LNCaP clone FGC (cell line): ENCODE measurements at regions not wholly inside any gene's neighbourhood (a gene's known extent, or its start where the extent isn't known, plus 50 kb on each side); places are given as distances from the start of the nearest gene placed in this dataset.

Experiments used
- DNase-seq: peaks from one replicate; pipeline ENCODE4 v3.0.0-alpha.2; 2011; ENCODE audit warnings: low read depth
- H3K4me3 ChIP-seq: 2 replicates; pipeline ENCODE4 v1.5.1; 2011; ENCODE audit warnings: mild to moderate bottlenecking, low read depth, low read length, control low read depth
- TF ChIP-seq, protein P1 (sequence below): IDR thresholded peaks from 2 replicates; pipeline ENCODE4 v1.5.1; 2012; ENCODE audit warnings: mild to moderate bottlenecking; ENCODE audit not compliant: control insufficient read depth, insufficient read depth; ENCODE audit errors: extremely low read depth

DNA sequence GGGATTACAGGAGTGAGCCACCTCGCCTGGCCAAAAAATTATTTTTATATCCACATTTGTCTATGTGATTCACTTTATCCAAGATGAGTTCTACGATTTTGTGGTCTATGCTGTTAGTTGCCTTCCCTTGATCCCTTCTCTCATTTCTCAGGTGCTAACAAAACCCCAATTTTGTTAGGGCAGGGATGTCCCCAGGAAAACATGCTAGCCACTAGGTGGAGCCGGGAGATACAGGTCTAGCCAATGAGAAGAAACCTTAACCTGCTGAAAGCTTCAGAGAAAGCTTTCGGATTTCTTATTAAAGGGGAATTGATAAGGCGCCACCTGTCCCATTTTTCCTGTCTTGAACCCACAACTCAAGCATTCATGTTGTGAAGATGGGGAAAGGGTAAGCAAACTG lies 167.4 kb upstream of the OLIG3 start:
- TF ChIP-seq, protein P1, sequence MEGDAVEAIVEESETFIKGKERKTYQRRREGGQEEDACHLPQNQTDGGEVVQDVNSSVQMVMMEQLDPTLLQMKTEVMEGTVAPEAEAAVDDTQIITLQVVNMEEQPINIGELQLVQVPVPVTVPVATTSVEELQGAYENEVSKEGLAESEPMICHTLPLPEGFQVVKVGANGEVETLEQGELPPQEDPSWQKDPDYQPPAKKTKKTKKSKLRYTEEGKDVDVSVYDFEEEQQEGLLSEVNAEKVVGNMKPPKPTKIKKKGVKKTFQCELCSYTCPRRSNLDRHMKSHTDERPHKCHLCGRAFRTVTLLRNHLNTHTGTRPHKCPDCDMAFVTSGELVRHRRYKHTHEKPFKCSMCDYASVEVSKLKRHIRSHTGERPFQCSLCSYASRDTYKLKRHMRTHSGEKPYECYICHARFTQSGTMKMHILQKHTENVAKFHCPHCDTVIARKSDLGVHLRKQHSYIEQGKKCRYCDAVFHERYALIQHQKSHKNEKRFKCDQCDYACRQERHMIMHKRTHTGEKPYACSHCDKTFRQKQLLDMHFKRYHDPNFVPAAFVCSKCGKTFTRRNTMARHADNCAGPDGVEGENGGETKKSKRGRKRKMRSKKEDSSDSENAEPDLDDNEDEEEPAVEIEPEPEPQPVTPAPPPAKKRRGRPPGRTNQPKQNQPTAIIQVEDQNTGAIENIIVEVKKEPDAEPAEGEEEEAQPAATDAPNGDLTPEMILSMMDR: peak; percentile 47
- H3K4me3 ChIP-seq: no peak overlapping the region
- DNase-seq: no peak

DNA sequence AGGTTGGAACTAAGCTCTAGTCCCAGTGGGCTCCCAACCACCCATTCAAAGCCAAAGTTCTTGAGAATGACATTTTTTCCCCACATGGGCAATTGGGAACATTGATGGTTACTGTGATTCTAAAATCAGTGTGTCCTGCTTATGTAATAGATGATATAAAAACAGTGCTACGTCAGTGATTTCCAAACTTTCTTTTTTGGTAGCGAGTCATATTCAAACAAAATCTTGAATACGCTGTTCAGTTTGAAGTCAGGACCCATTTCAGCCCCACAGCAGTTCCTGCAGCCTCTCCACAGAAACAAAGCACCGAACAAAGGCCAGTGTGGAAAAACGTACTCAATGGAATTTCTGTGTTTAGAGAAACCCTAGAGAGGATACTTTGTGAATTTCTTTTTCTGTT lies 170.0 kb upstream of the OLIG3 start:
- DNase-seq: no peak
- TF ChIP-seq, protein P1: no peak
- H3K4me3 ChIP-seq: no peak overlapping the region

DNA sequence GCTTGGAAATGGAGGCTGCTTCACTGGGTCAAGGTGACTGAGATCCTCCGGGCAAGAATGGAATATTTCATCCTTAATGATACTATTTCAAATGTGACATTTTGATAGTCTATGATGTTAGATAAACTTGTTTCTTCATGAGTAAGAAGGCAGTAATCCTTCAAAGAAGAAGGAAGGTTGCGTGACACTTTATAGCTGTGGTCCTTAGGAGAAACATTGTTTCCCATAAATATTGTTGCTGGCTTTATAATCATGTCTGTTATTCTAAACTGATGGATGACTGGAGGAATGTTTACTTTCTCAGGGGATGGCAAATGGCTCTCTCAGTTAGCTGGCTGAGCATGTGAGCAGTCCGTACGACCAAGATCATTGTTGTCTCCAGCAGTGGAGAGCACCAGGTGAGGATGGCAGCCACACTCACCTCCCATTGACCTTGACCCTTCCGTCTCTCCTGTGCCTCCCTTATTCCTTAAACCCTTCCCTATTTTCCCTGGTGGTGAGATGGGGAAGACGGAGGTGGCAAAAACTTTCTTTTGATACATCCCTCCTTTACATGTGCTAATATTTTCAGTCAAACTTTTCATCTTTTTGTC lies 171.2 kb upstream of the OLIG3 start:
- no peak overlapping the region for H3K4me3 ChIP-seq
- DNase-seq: no peak
- TF ChIP-seq, protein P1: no peak

DNA sequence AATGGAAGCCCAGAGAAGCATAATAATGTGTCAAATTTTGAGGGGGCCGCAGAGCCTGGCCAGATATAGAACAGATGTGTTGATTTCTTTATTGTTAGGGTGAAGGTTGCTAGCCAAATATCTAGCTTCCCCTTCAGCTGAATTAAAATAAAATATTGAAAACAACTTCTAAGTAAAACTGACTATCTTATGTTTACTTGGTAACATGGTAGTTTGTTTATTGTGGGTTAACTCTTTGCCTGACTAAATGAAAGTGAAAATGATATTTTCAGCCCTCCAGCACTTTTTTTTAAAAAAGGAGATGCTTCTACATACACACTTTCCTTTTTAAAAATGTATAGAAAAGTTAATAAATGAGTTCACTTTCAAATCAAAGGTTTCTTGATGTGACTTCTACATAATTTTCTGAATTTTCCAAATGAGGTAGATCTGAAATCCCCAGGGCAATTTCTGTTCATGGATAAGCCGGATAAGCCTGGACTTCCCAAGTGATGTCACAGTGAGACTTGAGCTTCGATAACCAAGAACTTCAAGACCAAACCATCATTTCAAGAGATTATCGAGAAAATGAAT lies 172.1 kb upstream of the OLIG3 start:
- DNase-seq: no peak
- H3K4me3 ChIP-seq: no peak overlapping the region
- TF ChIP-seq, protein P1: no peak

DNA sequence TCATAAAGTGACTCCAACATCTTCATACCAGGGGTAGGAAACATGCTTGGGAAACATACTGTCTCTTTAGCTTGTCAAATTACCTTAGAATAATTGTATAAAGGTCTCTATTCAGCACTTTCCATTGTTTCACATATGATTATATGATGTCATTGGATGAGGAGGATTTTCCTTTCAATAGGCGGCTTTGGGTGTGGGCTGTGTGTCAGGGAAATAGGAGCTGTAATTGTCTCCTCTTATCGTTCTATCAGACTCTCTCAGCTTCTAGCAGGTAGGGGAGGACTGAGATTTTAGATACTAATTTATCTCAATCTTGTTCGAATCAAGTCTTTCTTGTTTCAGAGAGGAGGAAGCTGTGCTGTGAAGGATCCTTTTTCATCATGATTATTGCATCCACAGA lies 179.4 kb upstream of the OLIG3 start:
- TF ChIP-seq, protein P1: no peak
- H3K4me3 ChIP-seq: no peak overlapping the region
- DNase-seq: no peak

DNA sequence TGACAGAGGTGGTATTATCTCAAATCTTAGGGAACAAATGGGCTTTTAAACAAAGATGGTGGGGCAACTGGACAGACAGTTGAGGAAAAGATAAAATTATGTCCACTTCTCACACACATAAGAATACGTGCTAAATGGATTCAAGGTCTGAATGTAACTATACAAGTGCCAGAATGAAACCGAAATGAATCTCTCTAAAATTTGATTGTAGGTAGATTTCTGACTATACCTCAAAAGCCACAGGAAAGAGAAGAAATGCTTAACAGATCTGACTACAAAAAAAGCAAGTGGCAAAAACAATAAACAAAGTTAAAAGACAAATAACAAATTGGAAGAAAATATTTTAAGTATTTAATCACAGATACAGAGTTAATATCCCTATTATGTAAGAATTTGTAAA lies 182.7 kb upstream of the OLIG3 start:
- DNase-seq: no peak
- TF ChIP-seq, protein P1: no peak
- no peak overlapping the region for H3K4me3 ChIP-seq

DNA sequence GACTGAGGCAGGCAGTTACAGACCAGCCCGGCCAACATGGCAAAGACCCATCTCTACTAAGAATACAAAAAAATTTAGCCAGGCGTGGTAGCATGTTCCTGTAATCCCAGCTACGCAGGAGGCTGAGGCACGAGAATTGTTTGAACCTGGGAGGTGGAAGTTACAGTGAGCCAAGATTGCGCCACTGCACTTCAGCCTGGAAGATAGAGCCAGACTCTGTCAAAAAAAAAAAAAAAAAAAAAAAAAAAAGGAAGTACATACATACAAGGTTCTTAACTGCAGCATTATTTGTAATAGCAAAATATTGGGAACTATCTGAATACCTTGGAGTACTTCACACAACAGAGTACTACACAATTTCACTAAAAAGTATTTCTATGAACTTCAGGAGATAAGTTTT lies 183.5 kb upstream of the OLIG3 start:
- H3K4me3 ChIP-seq: no peak overlapping the region
- TF ChIP-seq, protein P1: no peak
- no peak for DNase-seq
